ENCODE measurements at regions not wholly inside any gene's neighbourhood (a gene's known extent, or its start where the extent isn't known, plus 50 kb on each side); places are given as distances from the start of the nearest gene placed in this dataset.

- no peak for DNase-seq (ENCODE audit: low read depth, low spot score)
These were observed 220.5 kb upstream of the RAB6C start for GRCh38 chr2:129758784-129759471.

- no peak for DNase-seq (ENCODE audit: low read depth, low spot score)
These were observed 219.9 kb upstream of the RAB6C start for GRCh38 chr2:129759472-129760010.

- no peak for DNase-seq (ENCODE audit: low read depth, low spot score)
These were observed 218.8 kb upstream of the RAB6C start for GRCh38 chr2:129760669-129761068.

- no peak for DNase-seq (ENCODE audit: low read depth, low spot score)
These were observed 217.9 kb upstream of the RAB6C start for GRCh38 chr2:129761569-129762021.

GRCh38 chr2:129762386-129763189, 216.9 kb upstream of the RAB6C start:
- no peak for DNase-seq (ENCODE audit: low read depth, low spot score)

GRCh38 chr2:129763190-129763846, 216.1 kb upstream of the RAB6C start:
- no peak for DNase-seq (ENCODE audit: low read depth, low spot score)

- DNase-seq (ENCODE audit: low read depth, low spot score) = no peak
These were observed 215.5 kb upstream of the RAB6C start for GRCh38 chr2:129763966-129764365.

- no peak for DNase-seq (ENCODE audit: low read depth, low spot score)
These were observed 214.8 kb upstream of the RAB6C start for GRCh38 chr2:129764376-129765325.

- no peak for DNase-seq (ENCODE audit: low read depth, low spot score)
These were observed 214.2 kb upstream of the RAB6C start for GRCh38 chr2:129765326-129765677.

GRCh38 chr2:129765678-129766351, 213.7 kb upstream of the RAB6C start:
- DNase-seq (ENCODE audit: low read depth, low spot score) = no peak

GRCh38 chr2:129766374-129766993, 213.0 kb upstream of the RAB6C start:
- no peak for DNase-seq (ENCODE audit: low read depth, low spot score)

- DNase-seq (ENCODE audit: low read depth, low spot score) = no peak
These were observed 212.0 kb upstream of the RAB6C start for GRCh38 chr2:129767346-129768035.

- no peak for DNase-seq (ENCODE audit: low read depth, low spot score)
These were observed 211.5 kb upstream of the RAB6C start for GRCh38 chr2:129768036-129768386.

- no peak for DNase-seq (ENCODE audit: low read depth, low spot score)
These were observed 210.8 kb upstream of the RAB6C start for GRCh38 chr2:129768485-129769184.

- no peak for DNase-seq (ENCODE audit: low read depth, low spot score)
These were observed 210.1 kb upstream of the RAB6C start for GRCh38 chr2:129769185-129769991.

GRCh38 chr2:129771418-129772189, 207.9 kb upstream of the RAB6C start:
- DNase-seq (ENCODE audit: low read depth, low spot score) = no peak

- DNase-seq (ENCODE audit: low read depth, low spot score) = no peak
These were observed 207.3 kb upstream of the RAB6C start for GRCh38 chr2:129772190-129772579.
